ENCODE measurements at regions not wholly inside any gene's neighbourhood (a gene's known extent, or its start where the extent isn't known, plus 50 kb on each side); places are given as distances from the start of the nearest gene placed in this dataset.

GRCh38 chr4:156556336-156556735 lies 415.3 kb downstream of the PDGFC start:
- no peak for TF ChIP-seq POLR2A (IDR thresholded peaks at IDR 0.05)
- no peak for TF ChIP-seq CTCF (IDR thresholded peaks at IDR 0.05 in 8 of 11, conservative IDR thresholded peaks at IDR 0.05 in 3 of 11)
- no peak for TF ChIP-seq POLR2AphosphoS5 (IDR thresholded peaks at IDR 0.05)

Data from spleen (tissue), 7 donors.